PC-9 (cell line): ENCODE measurements at regions not wholly inside any gene's neighbourhood (a gene's known extent, or its start where the extent isn't known, plus 50 kb on each side); places are given as distances from the start of the nearest gene placed in this dataset.

Source experiments
- BruUV-seq: library from RNA; stranded (reverse); fragments of 400-500 nt; replicated peaks from 2 replicates; lab custom pipeline; 2021; lab: Mats Ljungman, UMichigan
- CTCF ChIA-PET: fragments of 300-600 bp; sonication (Branson Sonifier 250); formaldehyde crosslinking; loops from one replicate; lab custom pipeline; 2022; ENCODE audit warnings: antibody characterized with exemption; lab: Charles Lee
- POLR2A ChIA-PET: fragments of 300-600 bp; sonication (Branson Sonifier 250); formaldehyde crosslinking; loops from one replicate; lab custom pipeline; 2022; ENCODE audit warnings: antibody characterized with exemption; ENCODE audit not compliant: unreplicated experiment; lab: Charles Lee
- DNase-seq, 2 experiments: peaks; one replicate each; pipeline versions ENCODE4 v3.0.0 to v3.0.0-alpha.2; 2015 to 2022; ENCODE audit warnings: mixed read lengths in 1 of 2
- H2AFZ ChIP-seq: fragments of 200-600 bp; sonication (generic); 2 replicates; pipeline ENCODE4 v1.8.1; 2017; ENCODE audit warnings: antibody characterized with exemption
- H3F3A ChIP-seq: fragments of 200-600 bp; sonication (generic); 2 replicates; pipeline ENCODE4 v1.8.1; 2017; ENCODE audit warnings: antibody characterized with exemption, mild to moderate bottlenecking, low read depth; ENCODE audit not compliant: insufficient read depth
- H3K27ac ChIP-seq: fragments of 200-600 bp; sonication (generic); 2 replicates; pipeline ENCODE4 v1.6.1; 2016; ENCODE audit warnings: mixed run types
- H3K27me3 ChIP-seq: fragments of 200-600 bp; sonication (generic); 2 replicates; pipeline ENCODE4 v1.6.1; 2016; ENCODE audit warnings: low read depth, mixed run types; ENCODE audit not compliant: insufficient read depth
- H3K36me3 ChIP-seq: fragments of 200-600 bp; sonication (generic); 2 replicates; pipeline ENCODE4 v1.6.1; 2016; ENCODE audit warnings: low read depth, mixed run types
- H3K4me1 ChIP-seq: fragments of 200-600 bp; sonication (generic); replicated peaks from 2 replicates; pipeline ENCODE4 v1.6.1; 2016; ENCODE audit warnings: mixed run types; ENCODE audit not compliant: insufficient read depth
- H3K4me2 ChIP-seq: fragments of 200-600 bp; sonication (generic); 2 replicates; pipeline ENCODE4 v1.6.1; 2017; ENCODE audit warnings: mixed run types
- H3K4me3 ChIP-seq: fragments of 200-600 bp; sonication (generic); 2 replicates; pipeline ENCODE4 v1.6.1; 2016; ENCODE audit warnings: mixed run types
- H3K79me2 ChIP-seq: fragments of 200-600 bp; sonication (generic); 2 replicates; pipeline ENCODE4 v1.6.1; 2017; ENCODE audit warnings: low read depth, mixed run types
- H3K9me2 ChIP-seq: fragments of 200-600 bp; sonication (generic); 2 replicates; pipeline ENCODE4 v1.8.1; 2017; ENCODE audit warnings: mild to moderate bottlenecking; ENCODE audit not compliant: insufficient read depth
- H3K9me3 ChIP-seq: fragments of 200-600 bp; sonication (generic); 2 replicates; pipeline ENCODE4 v1.8.1; 2016; ENCODE audit warnings: low read depth; ENCODE audit not compliant: insufficient read depth
- H4K20me1 ChIP-seq: fragments of 200-600 bp; sonication (generic); 2 replicates; pipeline ENCODE4 v1.8.1; 2017; ENCODE audit not compliant: insufficient read depth
- CTCF ChIP-seq: fragments of 200-600 bp; sonication (generic); conservative IDR thresholded peaks from 2 replicates; pipeline ENCODE4 v1.6.1; 2017; ENCODE audit warnings: mixed run types, antibody characterized with exemption, mild to moderate bottlenecking, moderate library complexity
- EZH2 ChIP-seq: fragments of 200-600 bp; sonication (generic); IDR thresholded peaks from 2 replicates; pipeline ENCODE4 v1.8.0; 2017; ENCODE audit warnings: antibody characterized with exemption, low read depth
- intact Hi-C: fragments of 100-400 bp; cut with micrococcal nuclease; formaldehyde crosslinking; loops from one replicate; pipeline ENCODE4 v1.10.0; 2022; ENCODE audit not compliant: unreplicated experiment

GRCh38 chr7:33850768-33851167 is 54.6 kb upstream of the BMPER start:
- CTCF ChIA-PET, result no interaction called here
- Histone ChIP-seq H3K9me3 (no peaks in the 10 kb centered on the region), H4K20me1 (no peaks in the 10 kb centered on the region), H3K4me2 (no peak overlapping the region), H3F3A (no peaks in the 10 kb centered on the region), H3K36me3 (no peaks in the 10 kb centered on the region), H3K27me3 (no peaks in the 10 kb centered on the region), H3K4me3 (no peak overlapping the region), H3K4me1 (no peaks in the 10 kb centered on the region), H3K79me2 (no peaks in the 10 kb centered on the region), H3K27ac (no peak overlapping the region), H2AFZ (no peak overlapping the region), H3K9me2 (no peaks in the 10 kb centered on the region)
- intact Hi-C loops, result no loop called here
- TF ChIP-seq CTCF, result no peak
- TF ChIP-seq EZH2, result no peak
- no TSS peak for BruUV-seq
- no peak for DNase-seq
- POLR2A ChIA-PET, result no interaction called here

DNA sequence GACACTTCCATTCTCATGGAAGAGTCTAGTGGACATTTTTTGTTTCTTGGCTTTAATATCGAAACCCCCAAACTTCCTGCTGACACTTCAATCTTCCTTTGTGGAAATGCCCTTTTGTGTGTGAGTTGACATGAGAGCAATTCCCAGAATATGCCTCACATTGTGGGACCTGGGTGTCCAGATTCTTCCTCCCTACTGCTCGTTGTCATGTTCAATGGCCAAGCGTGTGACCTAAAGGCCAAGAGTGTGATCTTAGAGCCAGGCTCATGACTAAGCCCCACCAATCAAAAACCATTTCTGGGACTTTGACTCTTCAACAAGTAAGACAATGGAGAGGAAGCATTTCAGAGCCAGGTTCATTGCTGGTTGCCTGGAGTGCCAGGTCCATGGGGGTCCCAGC is 52.5 kb upstream of the BMPER start:
- Histone ChIP-seq H3K27me3 (no peaks in the 10 kb centered on the region), H3K4me3 (no peak overlapping the region), H3K36me3 (no peaks in the 10 kb centered on the region), H3K9me3 (no peaks in the 10 kb centered on the region), H2AFZ (no peak overlapping the region), H3K4me1 (no peaks in the 10 kb centered on the region), H3F3A (no peaks in the 10 kb centered on the region), H4K20me1 (no peaks in the 10 kb centered on the region), H3K9me2 (no peaks in the 10 kb centered on the region), H3K27ac (no peak overlapping the region), H3K4me2 (no peak overlapping the region), H3K79me2 (no peaks in the 10 kb centered on the region)
- no TSS peak for BruUV-seq
- intact Hi-C loops, result no loop called here
- ChIA-PET CTCF (no interaction called here), POLR2A (no interaction called here)
- TF ChIP-seq EZH2 (no peak), CTCF (no peak)
- DNase-seq, result no peak

- Histone ChIP-seq H3K4me1 (no peaks in the 10 kb centered on the region), H2AFZ (no peak overlapping the region), H3K9me2 (no peaks in the 10 kb centered on the region), H3K27ac (no peak overlapping the region), H3K79me2 (no peaks in the 10 kb centered on the region), H3K36me3 (no peaks in the 10 kb centered on the region), H3K27me3 (no peaks in the 10 kb centered on the region), H3K4me2 (no peak overlapping the region), H3F3A (no peaks in the 10 kb centered on the region), H4K20me1 (no peaks in the 10 kb centered on the region), H3K4me3 (no peak overlapping the region), H3K9me3 (no peaks in the 10 kb centered on the region)
- CTCF ChIA-PET, result no interaction called here
- DNase-seq, result no peak
- POLR2A ChIA-PET, result no interaction called here
- BruUV-seq, result no TSS peak
- intact Hi-C loops, result no loop called here
- no peak for TF ChIP-seq CTCF
- TF ChIP-seq EZH2, result no peak
Observed at GRCh38 chr7:33853361-33854062, 51.8 kb upstream of the BMPER start.
